IMR-90 (cell line): ENCODE measurements at regions not wholly inside any gene's neighbourhood (a gene's known extent, or its start where the extent isn't known, plus 50 kb on each side); places are given as distances from the start of the nearest gene placed in this dataset.

Experiments used
- ATAC-seq: fragments of 200-7000 bp; cut with Tn5 transposase; 2 replicates; pipeline ENCODE4 v1.9.1; 2020; ENCODE audit warnings: low read depth, mild to moderate bottlenecking, moderate library complexity
- BruUV-seq: library from RNA; stranded (reverse); fragments of 400-500 nt; replicated peaks from 2 replicates; lab custom pipeline; 2021; lab: Mats Ljungman, UMichigan
- CTCF ChIA-PET: fragments of 300-600 bp; formaldehyde crosslinking; extraction: SDS; loops from one replicate; lab custom pipeline; 2021; ENCODE audit warnings: antibody characterized with exemption; lab: Yijun Ruan, JAX
- POLR2A ChIA-PET: fragments of 300-600 bp; sonication (Branson Sonifier 250); formaldehyde crosslinking; loops from one replicate; lab custom pipeline; 2022; ENCODE audit warnings: antibody characterized with exemption; ENCODE audit not compliant: unreplicated experiment; lab: Charles Lee
- DNase-seq: peaks from one replicate; pipeline ENCODE4 v3.0.0; 2013
- H2AFZ ChIP-seq: replicated peaks from 2 replicates; pipeline ENCODE3; 2013; ENCODE audit warnings: low read length, mild to moderate bottlenecking; ENCODE audit not compliant: poor library complexity
- H2AK5ac ChIP-seq: 2 replicates; pipeline ENCODE4 v1.6.1; 2013; ENCODE audit warnings: low read depth, low read length, inconsistent platforms
- H2AK9ac ChIP-seq: replicated peaks from 2 replicates; pipeline ENCODE3; 2013; ENCODE audit warnings: mild to moderate bottlenecking, low read depth, low read length, moderate library complexity; ENCODE audit not compliant: poor library complexity
- H2BK120ac ChIP-seq: 2 replicates; pipeline ENCODE4 v1.6.1; 2013; ENCODE audit warnings: low read depth, low read length, inconsistent platforms
- H2BK15ac ChIP-seq: 3 replicates; pipeline ENCODE4 v1.6.1; 2013; ENCODE audit warnings: low read depth, low read length, inconsistent platforms
- H2BK20ac ChIP-seq: 2 replicates; pipeline ENCODE4 v1.6.1; 2013; ENCODE audit warnings: low read depth, mild to moderate bottlenecking, inconsistent platforms, low read length, moderate library complexity
- H2BK5ac ChIP-seq: 2 replicates; pipeline ENCODE4 v1.6.1; 2013; ENCODE audit warnings: mild to moderate bottlenecking, low read depth, low read length, inconsistent platforms; ENCODE audit not compliant: poor library complexity, severe bottlenecking
- H3K14ac ChIP-seq: replicated peaks from 2 replicates; pipeline ENCODE4 v1.6.1; 2013; ENCODE audit warnings: low read depth, low read length, inconsistent platforms
- H3K18ac ChIP-seq: 2 replicates; pipeline ENCODE4 v1.6.1; 2013; ENCODE audit warnings: low read depth, low read length, control low read depth
- H3K23ac ChIP-seq: 2 replicates; pipeline ENCODE4 v1.6.1; 2013; ENCODE audit warnings: low read depth, low read length, inconsistent platforms
- H3K27ac ChIP-seq: 2 replicates; pipeline ENCODE4 v1.5.1; 2013; ENCODE audit warnings: mild to moderate bottlenecking, control low read depth, low read length; ENCODE audit not compliant: insufficient read depth
- H3K27me3 ChIP-seq: 2 replicates; pipeline ENCODE4 v1.6.1; 2013; ENCODE audit warnings: low read length; ENCODE audit not compliant: control insufficient read depth, insufficient read depth
- H3K36me3 ChIP-seq: 2 replicates; pipeline ENCODE4 v1.6.1; 2013; ENCODE audit warnings: low read length, mixed read lengths; ENCODE audit not compliant: control insufficient read depth, insufficient read depth
- H3K4ac ChIP-seq: 2 replicates; pipeline ENCODE4 v1.6.1; 2013; ENCODE audit warnings: low read depth, low read length, inconsistent platforms
- H3K4me1 ChIP-seq: 2 replicates; pipeline ENCODE4 v1.6.1; 2013; ENCODE audit warnings: low read length, mixed read lengths; ENCODE audit not compliant: control insufficient read depth, insufficient read depth
- H3K4me2 ChIP-seq: 2 replicates; pipeline ENCODE4 v1.6.1; 2013; ENCODE audit warnings: low read depth, mild to moderate bottlenecking, control low read depth, low read length, moderate library complexity
- H3K4me3 ChIP-seq: 2 replicates; pipeline ENCODE4 v1.5.1; 2013; ENCODE audit warnings: low read depth, mild to moderate bottlenecking, control low read depth, low read length, moderate library complexity; ENCODE audit not compliant: insufficient read depth
- H3K56ac ChIP-seq: 2 replicates; pipeline ENCODE4 v1.6.1; 2013; ENCODE audit warnings: low read length, inconsistent platforms; ENCODE audit not compliant: insufficient read depth; ENCODE audit errors: extremely low read depth
- H3K79me1 ChIP-seq, 2 experiments: 2 replicates each; pipeline ENCODE4 v1.6.1; 2013; ENCODE audit warnings: low read length in 2 of 2, inconsistent platforms in 1 of 2, low read depth in 1 of 2
- H3K9ac ChIP-seq: 2 replicates; pipeline ENCODE4 v1.6.1; 2013; ENCODE audit warnings: low read depth, low read length, control low read depth
- H3K9me1 ChIP-seq: 2 replicates; pipeline ENCODE4 v1.6.1; 2013; ENCODE audit warnings: low read length, inconsistent platforms; ENCODE audit not compliant: insufficient read depth
- H3K9me3 ChIP-seq: 2 replicates; pipeline ENCODE4 v1.6.1; 2013; ENCODE audit warnings: low read length; ENCODE audit not compliant: control insufficient read depth, insufficient read depth
- H4K20me1 ChIP-seq: 2 replicates; pipeline ENCODE4 v1.6.1; 2013; ENCODE audit warnings: low read length, inconsistent platforms; ENCODE audit not compliant: insufficient read depth
- H4K5ac ChIP-seq: 2 replicates; pipeline ENCODE4 v1.6.1; 2013; ENCODE audit warnings: mild to moderate bottlenecking, low read depth, low read length, control low read depth
- H4K8ac ChIP-seq, 2 experiments: 2 replicates each; pipeline ENCODE4 v1.6.1; 2013; ENCODE audit warnings: low read depth in 2 of 2, low read length in 2 of 2, control low read depth in 1 of 2, inconsistent platforms in 1 of 2
- H4K91ac ChIP-seq: 2 replicates; pipeline ENCODE4 v1.6.1; 2013; ENCODE audit warnings: low read depth, low read length, inconsistent platforms; ENCODE audit not compliant: insufficient read depth
- BHLHE40 ChIP-seq: fragments of 150-350 bp; IDR thresholded peaks from 2 replicates; pipeline ENCODE4 v1.6.1; 2016; ENCODE audit warnings: mild to moderate bottlenecking, low read depth, low read length
- CEBPB ChIP-seq: IDR thresholded peaks from 2 replicates; pipeline ENCODE4 v1.6.1; 2012; ENCODE audit warnings: low read depth, low read length, improper control_type of control experiment
- MAFK ChIP-seq: IDR thresholded peaks from 2 replicates; pipeline ENCODE4 v1.6.1; 2012; ENCODE audit warnings: low read depth, low read length, improper control_type of control experiment
- NFE2L2 ChIP-seq: fragments of 150-350 bp; IDR thresholded peaks from 2 replicates; pipeline ENCODE4 v1.6.1; 2016; ENCODE audit warnings: low read depth, mild to moderate bottlenecking, low read length
- RFX5 ChIP-seq: IDR thresholded peaks from 2 replicates; pipeline ENCODE4 v1.8.0; 2012; ENCODE audit warnings: low read depth, mild to moderate bottlenecking, low read length, moderate library complexity
- USF2 ChIP-seq: fragments of 150-350 bp; IDR thresholded peaks from 2 replicates; pipeline ENCODE4 v1.6.1; 2017; ENCODE audit warnings: mild to moderate bottlenecking, antibody characterized with exemption, low read length, low read depth
- WGBS, 2 experiments: methylation state at CpG; one replicate each; pipeline versions ENCODE4 v1.1.5 to v1.1.7; 2013; ENCODE audit warnings: missing lambda C conversion rate in 2 of 2; ENCODE audit not compliant: insufficient read length in 1 of 2; ENCODE audit errors: extremely low coverage in 2 of 2; 5-methylcytosine and 5-hydroxymethylcytosine counted together
- dilution Hi-C: fragments of 300-500 bp; cut with HindIII; formaldehyde crosslinking; loops from one replicate; pipeline ENCODE4 v1.14.3; 2018; ENCODE audit warnings: low sequenced_read_pairs; ENCODE audit not compliant: unreplicated experiment
- in situ Hi-C: fragments of 300-500 bp; cut with MboI; formaldehyde crosslinking; loops from 3 replicates; pipeline ENCODE4 v1.14.3; 2019; ENCODE audit warnings: low sequenced_read_pairs, inconsistent platforms, mixed read lengths
- intact Hi-C: fragments of 100-400 bp; cut with micrococcal nuclease; formaldehyde crosslinking; loops from 2 replicates; pipeline ENCODE4 v1.10.0; 2022
- TF ChIP-seq, protein P1 (sequence below): fragments of 150-350 bp; IDR thresholded peaks from 2 replicates; pipeline ENCODE4 v1.6.1; 2016; ENCODE audit warnings: low read depth, mild to moderate bottlenecking, low read length, moderate library complexity, borderline replicate concordance
- TF ChIP-seq, protein P2 (sequence below): conservative IDR thresholded peaks from 2 replicates; pipeline ENCODE4 v1.5.1; 2012; ENCODE audit warnings: mild to moderate bottlenecking, low read depth, low read length, improper control_type of control experiment

DNA sequence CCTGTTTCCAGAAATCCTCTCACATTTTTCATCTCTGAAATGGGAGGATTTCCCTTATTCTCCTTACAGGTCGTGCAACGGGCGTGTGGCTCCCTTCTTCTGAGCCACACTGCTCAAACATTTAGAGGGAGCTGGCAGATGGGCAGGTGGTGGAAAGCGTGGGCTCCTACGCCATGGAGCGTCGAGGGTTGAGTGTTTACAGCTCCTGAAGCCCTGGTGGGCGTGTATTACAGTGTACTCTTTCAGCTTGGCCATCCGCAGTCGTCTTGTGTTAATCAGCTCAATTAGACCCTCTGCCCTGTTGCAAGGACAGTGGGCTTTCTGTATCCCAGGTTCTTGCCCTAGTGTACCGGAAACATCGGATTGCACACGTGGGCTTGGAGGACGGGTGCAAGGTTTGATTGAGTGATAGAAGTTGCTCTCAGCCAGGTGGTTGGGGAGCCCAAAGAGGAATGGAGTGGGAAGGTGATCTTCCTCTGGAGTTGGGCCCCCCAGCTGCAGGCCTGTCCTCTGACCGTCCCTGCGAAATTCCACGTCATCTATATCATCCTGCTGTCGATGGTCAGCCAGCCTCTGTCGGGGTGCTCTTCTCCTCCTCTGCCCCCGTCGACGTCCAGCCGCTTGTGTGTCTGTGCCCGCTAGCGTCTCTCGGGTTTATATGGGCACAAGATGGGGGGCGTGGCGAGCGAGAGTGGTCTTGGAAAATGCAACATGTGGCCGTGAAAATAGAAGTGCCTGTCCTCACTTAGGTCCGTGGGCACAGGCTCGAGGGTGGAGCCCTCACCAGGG, 120.3 kb upstream of the DSEL start:
- Histone ChIP-seq H3K27ac (no peak overlapping the region), H3K14ac (no peak overlapping the region), H3K4me2 (no peak overlapping the region), H3K18ac (no peak overlapping the region), H3K9me1 (no peaks in the 10 kb centered on the region), H2BK20ac (no peak overlapping the region), H2BK120ac (no peak overlapping the region), H3K27me3 (no peaks in the 10 kb centered on the region), H3K79me1 (no peaks in the 10 kb centered on the region), H3K4ac (no peak overlapping the region), H2AK5ac (no peak overlapping the region), H4K5ac (no peak overlapping the region), H4K91ac (no peak overlapping the region), H2AFZ (no peak overlapping the region), H3K56ac (no peak overlapping the region), H3K23ac (no peak overlapping the region), H2BK5ac (no peak overlapping the region), H4K8ac (no peak overlapping the region), H3K9me3 (no peaks in the 10 kb centered on the region), H4K20me1 (no peaks in the 10 kb centered on the region), H3K9ac (no peak overlapping the region), H2BK15ac (no peak overlapping the region), H3K4me3 (no peak overlapping the region), H2AK9ac (no peak overlapping the region), H3K4me1 (no peaks in the 10 kb centered on the region), H3K36me3 (no peaks in the 10 kb centered on the region)
- ChIA-PET CTCF (no interaction called here), POLR2A (interaction anchor here (0.6 kb wide), 1 partner anchor 24 kb away, joined by 5 read pairs; no protein-coding TSS in a partner anchor)
- 100% methylated on average over 8 of the region's 32 CpGs; no CpG with 5 or more reads in 1 of the 2 experiments for WGBS, 2 experiments
- in situ Hi-C loops (no loop called here), intact Hi-C loops (no loop called here), dilution Hi-C loops (no loop called here)
- ATAC-seq (no peak), DNase-seq (no peak)
- TF ChIP-seq, protein P1, sequence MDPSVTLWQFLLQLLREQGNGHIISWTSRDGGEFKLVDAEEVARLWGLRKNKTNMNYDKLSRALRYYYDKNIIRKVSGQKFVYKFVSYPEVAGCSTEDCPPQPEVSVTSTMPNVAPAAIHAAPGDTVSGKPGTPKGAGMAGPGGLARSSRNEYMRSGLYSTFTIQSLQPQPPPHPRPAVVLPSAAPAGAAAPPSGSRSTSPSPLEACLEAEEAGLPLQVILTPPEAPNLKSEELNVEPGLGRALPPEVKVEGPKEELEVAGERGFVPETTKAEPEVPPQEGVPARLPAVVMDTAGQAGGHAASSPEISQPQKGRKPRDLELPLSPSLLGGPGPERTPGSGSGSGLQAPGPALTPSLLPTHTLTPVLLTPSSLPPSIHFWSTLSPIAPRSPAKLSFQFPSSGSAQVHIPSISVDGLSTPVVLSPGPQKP, result no peak
- TF ChIP-seq CEBPB (no peak), USF2 (no peak), NFE2L2 (no peak), RFX5 (no peak), BHLHE40 (no peak), MAFK (no peak)
- TF ChIP-seq, protein P2, sequence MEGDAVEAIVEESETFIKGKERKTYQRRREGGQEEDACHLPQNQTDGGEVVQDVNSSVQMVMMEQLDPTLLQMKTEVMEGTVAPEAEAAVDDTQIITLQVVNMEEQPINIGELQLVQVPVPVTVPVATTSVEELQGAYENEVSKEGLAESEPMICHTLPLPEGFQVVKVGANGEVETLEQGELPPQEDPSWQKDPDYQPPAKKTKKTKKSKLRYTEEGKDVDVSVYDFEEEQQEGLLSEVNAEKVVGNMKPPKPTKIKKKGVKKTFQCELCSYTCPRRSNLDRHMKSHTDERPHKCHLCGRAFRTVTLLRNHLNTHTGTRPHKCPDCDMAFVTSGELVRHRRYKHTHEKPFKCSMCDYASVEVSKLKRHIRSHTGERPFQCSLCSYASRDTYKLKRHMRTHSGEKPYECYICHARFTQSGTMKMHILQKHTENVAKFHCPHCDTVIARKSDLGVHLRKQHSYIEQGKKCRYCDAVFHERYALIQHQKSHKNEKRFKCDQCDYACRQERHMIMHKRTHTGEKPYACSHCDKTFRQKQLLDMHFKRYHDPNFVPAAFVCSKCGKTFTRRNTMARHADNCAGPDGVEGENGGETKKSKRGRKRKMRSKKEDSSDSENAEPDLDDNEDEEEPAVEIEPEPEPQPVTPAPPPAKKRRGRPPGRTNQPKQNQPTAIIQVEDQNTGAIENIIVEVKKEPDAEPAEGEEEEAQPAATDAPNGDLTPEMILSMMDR, result no peak
- BruUV-seq, result no TSS peak
